ENCODE measurements at regions not wholly inside any gene's neighbourhood (a gene's known extent, or its start where the extent isn't known, plus 50 kb on each side); places are given as distances from the start of the nearest gene placed in this dataset.

- DNase-seq: no peak
These were observed 743.4 kb downstream of the RPS29 start for GRCh38 chr14:48842785-48843184.

- DNase-seq: no peak
These were observed 760.1 kb downstream of the RPS29 start for GRCh38 chr14:48826058-48826457.

- DNase-seq: no peak
These were observed 771.6 kb downstream of the RPS29 start for GRCh38 chr14:48814562-48814961.

- no peak for DNase-seq
These were observed 780.9 kb downstream of the RPS29 start for GRCh38 chr14:48805315-48805714.

- no peak for DNase-seq
These were observed 793.7 kb downstream of the RPS29 start for GRCh38 chr14:48792376-48793024.

- no peak for DNase-seq
These were observed 797.4 kb downstream of the RPS29 start for GRCh38 chr14:48788771-48789170.

GRCh38 chr14:48786498-48786897 lies 799.7 kb downstream of the RPS29 start:
- no peak for DNase-seq

- DNase-seq: no peak
These were observed 814.5 kb downstream of the RPS29 start for GRCh38 chr14:48771717-48772116.

- DNase-seq: no peak
These were observed 834.9 kb downstream of the RPS29 start for GRCh38 chr14:48751293-48751692.

- DNase-seq: no peak
These were observed 838.0 kb downstream of the RPS29 start for GRCh38 chr14:48748151-48748675.

GRCh38 chr14:48747561-48748089 lies 838.6 kb downstream of the RPS29 start:
- no peak for DNase-seq

- no peak for DNase-seq
These were observed 842.0 kb downstream of the RPS29 start for GRCh38 chr14:48744202-48744601.

- DNase-seq: no peak
These were observed 847.8 kb downstream of the RPS29 start for GRCh38 chr14:48738186-48738925.

- DNase-seq: no peak
These were observed 850.6 kb downstream of the RPS29 start for GRCh38 chr14:48735607-48736006.

- DNase-seq: no peak
These were observed 854.9 kb downstream of the RPS29 start for GRCh38 chr14:48731260-48731659.

- no peak for DNase-seq
These were observed 860.0 kb downstream of the RPS29 start for GRCh38 chr14:48726080-48726642.

- no peak for DNase-seq
These were observed 861.0 kb downstream of the RPS29 start for GRCh38 chr14:48725051-48725734.

GRCh38 chr14:48723841-48724495 lies 862.2 kb downstream of the RPS29 start:
- no peak for DNase-seq

- no peak for DNase-seq
These were observed 871.8 kb downstream of the RPS29 start for GRCh38 chr14:48714366-48714765.

GRCh38 chr14:48710133-48710532 lies 876.0 kb downstream of the RPS29 start:
- no peak for DNase-seq

GRCh38 chr14:48709277-48709785 lies 876.8 kb downstream of the RPS29 start:
- no peak for DNase-seq

- no peak for DNase-seq
These were observed 881.5 kb downstream of the RPS29 start for GRCh38 chr14:48704639-48705038.

All from fibroblast of skin of scalp (primary cell).